NOMO-1 treated with DMSO at 0.1 percent for 48 hours (cell line): ENCODE measurements at regions not wholly inside any gene's neighbourhood (a gene's known extent, or its start where the extent isn't known, plus 50 kb on each side); places are given as distances from the start of the nearest gene placed in this dataset.
"Not testable (repeated sequence)": the region's sequence is repeated elsewhere in the genome, so short reads cannot be mapped to it uniquely, and the experiment has no call there.

Experiments
- DNase-seq: peaks from one replicate; lab custom pipeline; 2025; ENCODE audit not compliant: unreplicated experiment; lab: John Stamatoyannopoulos, UW

- peak; percentile 100 for DNase-seq
Observed at GRCh38 chr3:153221748-153222162, 59.7 kb downstream of the RAP2B start.

- DNase-seq: not testable (repeated sequence)
Observed at GRCh38 chr3:153226877-153227276, 64.9 kb downstream of the RAP2B start.

- not testable (repeated sequence) for DNase-seq
Observed at GRCh38 chr3:153230427-153230826, 68.4 kb downstream of the RAP2B start.

- not testable (repeated sequence) for DNase-seq
Observed at GRCh38 chr3:153231245-153231644, 69.2 kb downstream of the RAP2B start.

DNA sequence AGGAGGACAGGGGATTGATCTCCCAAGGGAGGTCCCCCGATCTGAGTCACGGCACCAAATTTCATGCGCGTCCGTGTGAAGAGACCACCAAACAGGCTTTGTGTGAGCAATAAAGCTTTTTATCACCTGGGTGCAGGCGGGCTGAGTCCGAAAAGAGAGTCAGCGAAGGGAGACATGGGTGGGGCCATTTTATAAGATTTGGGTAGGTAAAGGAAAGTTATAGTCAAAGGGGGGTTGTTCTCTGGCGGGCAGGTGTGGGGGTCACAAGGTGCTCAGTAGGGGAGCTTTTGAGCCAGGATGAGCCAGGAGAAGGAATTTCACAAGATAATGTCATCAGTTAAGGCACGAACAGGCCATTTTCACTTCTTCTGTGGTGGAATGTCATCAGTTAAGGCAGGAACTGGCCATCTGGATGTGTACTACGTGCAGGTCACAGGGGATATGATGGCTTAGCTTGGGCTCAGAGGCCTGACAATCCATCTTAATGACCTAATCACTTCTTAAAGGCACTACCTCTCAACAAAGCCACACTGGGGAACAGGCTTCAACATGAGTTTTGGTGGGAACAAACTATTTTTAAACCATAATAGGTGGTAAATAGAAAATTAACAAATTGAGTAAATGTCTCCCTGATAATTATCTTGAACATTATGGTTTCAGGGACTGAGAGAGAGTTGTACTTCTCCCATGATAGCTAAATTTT lies 70.2 kb downstream of the RAP2B start:
- DNase-seq: not testable (repeated sequence)

- no peak for DNase-seq
Observed at GRCh38 chr3:153232851-153233271, 70.8 kb downstream of the RAP2B start.

DNA sequence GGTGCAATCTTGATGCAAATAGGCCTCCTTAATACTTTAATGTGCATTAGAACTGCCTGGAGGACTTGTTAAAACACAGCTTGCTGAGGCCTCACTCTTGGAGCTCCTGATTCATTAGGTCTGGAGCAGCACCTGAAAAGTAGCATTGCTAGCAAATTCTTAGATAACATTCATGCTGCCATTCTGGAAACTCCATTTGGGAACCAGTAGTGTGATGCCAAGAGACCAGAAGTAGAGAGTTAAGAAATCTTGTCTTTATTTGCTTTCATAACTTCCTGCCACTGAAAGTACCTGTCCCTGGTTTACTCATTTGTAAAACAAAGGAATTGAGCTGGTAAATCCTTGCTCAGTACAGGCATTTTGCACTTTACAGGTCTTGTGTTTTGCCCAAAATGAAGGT lies 72.0 kb downstream of the RAP2B start:
- DNase-seq: peak; percentile 12

- peak; percentile 43 for DNase-seq
Observed at GRCh38 chr3:153242896-153243295, 80.9 kb downstream of the RAP2B start.

DNA sequence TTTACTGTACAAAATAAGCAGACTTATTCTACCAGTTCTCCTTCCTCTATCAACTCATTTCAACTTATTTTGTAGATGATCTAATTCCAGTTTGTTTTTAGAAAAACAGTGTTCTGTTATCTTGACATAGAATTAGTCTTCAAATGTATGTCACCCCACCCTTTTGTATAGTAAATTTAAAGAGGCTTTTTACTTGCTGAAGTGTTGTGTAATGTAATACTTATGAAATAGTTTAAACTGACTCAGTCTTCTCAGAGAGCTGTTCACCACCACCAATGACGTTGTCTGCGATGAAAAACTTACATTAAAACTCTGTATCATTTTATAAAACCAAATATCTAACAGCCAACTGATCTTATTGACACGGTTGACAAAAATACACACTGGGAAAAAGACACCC lies 82.9 kb downstream of the RAP2B start:
- peak; percentile 87 for DNase-seq

- no peak for DNase-seq
Observed at GRCh38 chr3:153245661-153246060, 83.6 kb downstream of the RAP2B start.

- no peak for DNase-seq
Observed at GRCh38 chr3:153246331-153246730, 84.3 kb downstream of the RAP2B start.

DNA sequence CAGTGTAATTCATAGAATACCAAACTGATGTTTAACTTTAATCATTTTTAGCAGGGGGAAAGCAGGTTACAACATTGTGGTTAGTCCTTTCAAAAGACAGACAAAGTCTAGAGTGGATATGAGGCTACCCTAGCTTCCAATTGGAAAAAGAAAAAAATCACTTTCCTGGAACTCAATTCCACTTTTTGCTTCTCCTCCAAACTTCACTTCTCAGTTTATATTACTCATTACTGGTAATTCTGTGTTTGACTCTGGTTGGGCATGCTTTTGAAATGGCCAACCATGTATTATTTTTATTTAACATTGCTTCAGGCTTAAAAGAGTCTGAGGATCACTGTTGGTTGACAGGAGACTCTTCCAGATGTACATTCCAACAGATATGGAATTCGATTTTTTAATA lies 84.8 kb downstream of the RAP2B start:
- peak; percentile 37 for DNase-seq

- DNase-seq: peak; percentile 78
Observed at GRCh38 chr3:153247331-153248330, 85.6 kb downstream of the RAP2B start.

- DNase-seq: not testable (repeated sequence)
Observed at GRCh38 chr3:153248835-153249234, 86.8 kb downstream of the RAP2B start.

DNA sequence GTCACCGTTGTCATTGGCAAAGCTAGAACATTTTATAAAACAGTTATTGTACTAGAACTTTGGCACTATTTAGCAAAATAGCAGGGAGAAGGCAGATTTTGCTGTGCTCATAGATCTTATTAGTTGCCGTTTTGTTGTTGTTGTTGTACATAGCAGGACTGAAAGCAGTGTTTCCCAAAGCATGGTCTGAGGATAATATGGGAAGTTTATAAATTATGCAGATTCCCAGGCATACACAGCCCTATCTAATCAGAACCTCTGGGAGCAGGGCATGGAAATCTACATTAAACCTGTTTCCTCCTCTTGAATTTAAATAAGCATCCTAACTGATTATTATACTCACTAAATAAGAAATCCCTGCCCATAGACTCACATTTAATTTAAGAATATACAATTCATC lies 87.9 kb downstream of the RAP2B start:
- no peak for DNase-seq

- DNase-seq: peak; percentile 85
Observed at GRCh38 chr3:153250446-153250845, 88.4 kb downstream of the RAP2B start.

DNA sequence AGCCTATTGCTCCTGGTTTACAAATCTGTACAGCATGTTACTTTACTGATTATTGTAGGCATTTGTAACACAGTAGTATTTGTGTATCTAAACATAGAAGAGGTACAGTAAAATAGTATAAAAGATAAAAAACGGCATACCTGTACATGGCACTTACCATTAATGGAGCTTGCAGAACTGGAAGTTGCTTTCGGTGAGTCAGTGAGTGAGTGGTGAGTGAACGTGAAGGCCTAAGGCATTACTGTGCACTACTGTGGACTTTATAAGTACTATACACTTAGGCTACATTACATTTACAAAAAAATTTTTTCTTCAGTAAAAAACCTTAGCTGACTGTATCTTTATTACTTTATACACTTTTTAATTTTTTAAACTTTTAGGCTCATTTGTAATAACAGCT lies 90.9 kb downstream of the RAP2B start:
- no peak for DNase-seq

DNA sequence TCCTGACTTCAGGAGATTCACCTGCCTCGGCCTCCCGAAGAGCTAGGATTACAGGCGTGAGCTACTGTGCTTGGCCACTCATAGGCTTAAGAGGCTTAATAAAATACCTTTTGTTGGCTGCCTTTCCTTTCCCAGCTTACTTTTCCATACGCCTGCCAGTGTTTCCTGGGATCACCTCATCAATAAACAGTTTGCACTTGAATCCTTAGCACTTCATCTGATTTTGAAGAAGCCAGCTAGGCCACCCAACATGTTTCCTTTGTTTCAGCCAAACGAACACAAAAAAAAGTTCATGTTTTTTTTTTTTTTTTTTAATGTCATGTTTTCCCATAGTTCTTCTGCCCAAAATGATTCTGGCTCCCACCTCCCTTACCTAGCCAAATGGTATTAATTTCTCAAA lies 92.3 kb downstream of the RAP2B start:
- DNase-seq: no peak

- no peak for DNase-seq
Observed at GRCh38 chr3:153257673-153258351, 95.8 kb downstream of the RAP2B start.

DNA sequence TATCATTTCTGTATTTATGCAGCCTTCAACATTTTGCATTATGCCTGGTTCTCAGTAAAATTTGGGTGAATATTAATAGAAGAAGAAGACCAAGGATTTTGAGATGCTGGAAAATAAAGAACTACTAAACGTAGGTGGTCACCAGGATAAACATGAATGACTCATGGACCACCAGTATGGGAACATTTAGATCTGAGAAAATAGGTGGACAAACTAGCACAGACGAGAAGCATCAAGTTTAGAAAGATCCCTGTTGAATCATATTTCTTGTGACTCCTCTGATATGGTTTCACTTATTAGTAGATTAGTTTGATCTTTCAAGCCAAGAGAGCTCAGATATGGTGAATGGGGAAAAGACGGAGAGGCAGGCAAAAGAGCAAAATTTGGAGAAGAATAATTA lies 97.9 kb downstream of the RAP2B start:
- no peak for DNase-seq

DNA sequence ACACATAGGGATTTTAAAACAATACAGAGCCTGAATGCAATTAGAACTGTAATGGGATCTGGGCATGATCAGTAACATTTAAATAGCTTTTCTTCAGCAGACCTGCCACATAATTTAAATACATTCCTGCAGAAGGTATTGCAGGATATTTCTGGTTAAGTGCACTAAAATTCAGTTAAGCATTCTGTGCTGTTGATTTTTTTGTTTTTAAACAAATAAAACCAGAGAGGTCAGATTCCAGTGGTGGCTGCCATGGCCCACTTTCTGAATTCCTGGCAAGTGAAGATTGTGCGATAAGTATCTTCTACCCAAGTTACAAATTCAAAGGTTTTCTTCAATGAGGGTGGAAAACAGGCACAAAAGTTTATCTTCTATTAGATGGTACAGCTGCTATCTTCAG lies 98.7 kb downstream of the RAP2B start:
- DNase-seq: no peak
